ENCODE measurements at regions not wholly inside any gene's neighbourhood (a gene's known extent, or its start where the extent isn't known, plus 50 kb on each side); places are given as distances from the start of the nearest gene placed in this dataset.
"Not testable (repeated sequence)": the region's sequence is repeated elsewhere in the genome, so short reads cannot be mapped to it uniquely, and the experiment has no call there.

GRCh38 chr3:163518065-163518464 is 1560.2 kb downstream of the SI start:
- no peak for DNase-seq

DNA sequence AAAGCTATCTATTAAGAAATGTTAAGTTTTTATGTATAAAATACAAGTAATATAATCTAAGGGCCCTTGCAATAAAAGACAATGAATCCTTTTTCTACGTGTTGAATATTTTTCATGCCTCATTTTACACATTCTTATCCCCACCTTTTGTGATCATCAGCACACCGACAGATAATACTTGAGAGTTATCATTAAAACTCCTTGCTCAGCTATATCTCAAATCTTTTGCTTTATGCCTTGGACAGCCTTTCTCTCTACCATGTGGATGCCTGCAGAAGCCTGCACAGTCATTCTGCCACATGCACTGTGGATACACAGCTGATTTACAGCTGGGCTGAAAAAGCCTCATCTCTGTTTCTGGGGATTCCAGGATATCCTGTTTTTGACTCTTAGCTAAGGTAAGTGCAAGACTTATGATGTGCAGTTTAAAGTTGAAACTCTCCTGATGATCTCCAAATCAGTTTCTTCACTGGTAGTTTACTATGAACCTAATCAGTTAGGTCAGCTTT is 1565.1 kb downstream of the SI start:
- DNase-seq: no peak

GRCh38 chr3:163508206-163508605 is 1570.1 kb downstream of the SI start:
- no peak for DNase-seq

GRCh38 chr3:163504974-163505373 is 1573.3 kb downstream of the SI start:
- no peak for DNase-seq

DNA sequence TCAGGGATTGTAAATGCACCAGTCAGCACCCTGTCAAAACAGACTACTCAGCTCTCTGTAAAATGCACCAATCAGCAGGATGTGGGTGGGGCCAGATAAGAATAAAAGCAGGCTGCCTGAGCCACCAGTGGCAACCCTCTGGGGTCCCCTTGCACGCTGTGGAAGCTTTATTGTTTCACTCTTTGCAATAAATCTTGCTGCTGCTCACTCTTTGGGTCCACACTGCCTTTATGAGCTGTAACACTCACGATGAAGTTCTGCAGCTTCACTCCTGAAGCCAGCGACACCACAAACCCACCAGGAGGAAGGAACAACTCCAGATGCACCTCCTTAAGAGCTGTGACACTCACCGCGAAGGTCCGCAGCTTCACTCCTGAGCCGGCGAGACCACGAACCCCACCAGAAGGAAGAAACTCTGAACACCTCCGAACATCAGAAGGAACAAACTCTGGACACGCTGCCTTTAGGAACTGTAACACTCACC is 1578.5 kb downstream of the SI start:
- DNase-seq: not testable (repeated sequence)

GRCh38 chr3:163498842-163499735 is 1579.2 kb downstream of the SI start:
- not testable (repeated sequence) for DNase-seq

DNA sequence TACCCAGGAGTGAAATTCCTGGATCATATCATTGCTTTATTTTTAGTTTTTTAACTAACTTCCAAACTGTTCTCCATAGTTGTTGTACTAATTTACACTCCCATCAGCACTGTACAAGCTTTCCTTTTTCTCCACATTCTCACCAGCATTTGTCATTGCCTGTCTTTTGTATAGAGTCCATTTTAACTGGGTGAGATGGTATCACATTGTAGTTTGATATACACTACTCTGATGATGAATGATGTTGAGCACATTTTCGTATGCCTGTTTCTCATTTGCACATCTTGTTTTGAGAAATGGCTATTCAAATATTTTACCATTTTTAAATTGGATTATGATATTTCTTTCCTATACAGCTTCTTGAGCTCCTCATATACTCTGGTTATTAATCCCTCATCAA is 1586.6 kb downstream of the SI start:
- DNase-seq: no peak

- no peak for DNase-seq
These were observed 1588.2 kb downstream of the SI start for GRCh38 chr3:163490119-163490518.

GRCh38 chr3:163482695-163483094 is 1595.6 kb downstream of the SI start:
- no peak for DNase-seq

GRCh38 chr3:163481738-163482137 is 1596.6 kb downstream of the SI start:
- DNase-seq: no peak

DNA sequence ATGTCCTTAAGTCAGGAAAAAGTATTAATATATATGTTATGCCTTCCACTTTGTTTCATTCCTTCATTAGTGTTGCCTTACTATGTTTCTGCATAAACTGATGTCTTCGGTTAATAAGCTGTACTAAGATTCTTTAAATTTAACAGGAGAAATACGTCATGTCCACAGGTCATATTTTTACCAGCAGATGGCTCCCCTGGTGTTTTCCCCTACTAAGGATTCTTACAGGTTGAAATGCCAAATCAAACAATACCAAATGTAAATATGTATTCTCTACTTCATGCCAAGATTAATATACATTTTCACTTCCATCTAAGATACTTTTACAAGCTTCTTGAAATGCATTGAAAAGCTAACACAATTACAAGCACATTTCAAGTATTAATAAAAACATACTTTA is 1602.1 kb downstream of the SI start:
- peak; percentile 13 for DNase-seq

DNA sequence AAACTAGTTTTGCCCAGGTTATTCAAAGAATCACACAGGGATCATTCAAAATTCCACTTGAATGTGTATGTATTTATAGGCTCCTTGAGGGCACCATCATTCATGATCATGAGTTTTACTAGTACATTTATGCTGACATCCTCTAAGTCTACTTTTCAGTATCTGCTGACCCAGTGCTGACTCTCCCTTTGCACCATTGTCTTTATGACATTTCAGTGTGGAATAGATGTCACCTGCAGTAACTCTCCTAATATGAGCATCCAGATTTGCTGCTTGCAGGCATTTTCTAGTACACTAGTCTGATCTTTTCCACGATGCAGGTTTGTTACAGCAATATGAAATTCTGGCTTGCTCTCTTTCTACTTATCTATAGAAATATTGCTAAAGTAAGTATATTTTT is 1603.5 kb downstream of the SI start:
- no peak for DNase-seq

DNA sequence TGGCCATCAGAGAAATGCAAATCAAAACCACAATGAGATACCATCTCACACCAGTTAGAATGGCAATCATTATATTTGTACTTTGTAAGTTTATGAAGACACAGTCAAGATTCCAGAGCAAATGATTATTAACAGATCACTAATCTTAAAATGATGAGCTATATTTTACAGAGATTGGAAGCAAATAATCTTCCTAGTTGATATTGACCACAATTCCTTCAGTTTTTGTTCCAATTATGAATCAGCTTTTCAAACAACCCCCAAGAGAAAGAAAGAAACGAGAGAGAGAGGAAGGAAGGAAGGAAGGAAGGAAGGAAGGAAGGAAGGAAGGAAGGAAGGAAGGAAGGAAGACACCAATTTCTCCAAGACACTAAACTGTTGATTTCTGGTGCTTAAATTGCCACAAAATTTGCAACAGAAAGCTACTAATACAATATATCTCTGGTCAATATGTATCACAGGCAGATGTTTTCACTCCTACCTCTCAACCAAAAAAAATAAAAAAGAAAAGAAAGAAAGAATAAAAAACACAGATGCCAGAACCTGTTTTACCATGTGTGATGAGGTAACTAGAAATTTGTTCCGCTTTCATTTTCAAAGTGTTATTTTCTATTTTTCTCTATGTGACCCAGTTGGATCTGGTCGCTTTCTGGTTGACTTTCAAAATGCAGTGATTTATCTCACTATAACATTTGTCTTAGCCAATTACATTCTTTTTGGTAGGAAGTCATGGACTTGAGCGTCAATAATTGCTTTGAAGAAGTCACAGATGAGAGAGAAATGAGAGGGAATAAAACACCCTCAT is 1609.6 kb downstream of the SI start:
- DNase-seq: no peak

- no peak for DNase-seq
These were observed 1615.8 kb downstream of the SI start for GRCh38 chr3:163462446-163462845.

GRCh38 chr3:163450698-163451097 is 1627.6 kb downstream of the SI start:
- DNase-seq: no peak

- DNase-seq: no peak
These were observed 1639.5 kb downstream of the SI start for GRCh38 chr3:163438760-163439159.

GRCh38 chr3:163422671-163423070 is 1655.6 kb downstream of the SI start:
- no peak for DNase-seq

GRCh38 chr3:163391407-163392181 is 1686.7 kb downstream of the SI start:
- DNase-seq: no peak

DNA sequence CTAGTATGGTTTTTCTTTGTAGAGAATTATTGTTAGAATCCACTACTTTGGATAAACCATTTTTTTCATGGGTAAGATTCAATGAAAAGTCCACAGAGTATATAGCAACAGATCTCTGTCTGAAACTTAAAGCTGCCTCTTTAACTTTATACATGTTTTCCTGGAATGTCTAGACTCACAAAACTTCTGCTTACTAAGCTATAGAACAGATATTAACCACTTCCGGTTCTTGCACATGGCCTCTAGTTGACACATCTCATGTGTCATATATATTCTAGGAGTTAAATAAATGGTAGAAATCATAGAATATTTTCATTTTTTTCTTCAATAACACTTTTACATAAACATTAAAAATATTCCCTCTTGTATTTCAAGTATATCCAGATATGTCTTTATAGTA is 1693.9 kb downstream of the SI start:
- DNase-seq: no peak

DNA sequence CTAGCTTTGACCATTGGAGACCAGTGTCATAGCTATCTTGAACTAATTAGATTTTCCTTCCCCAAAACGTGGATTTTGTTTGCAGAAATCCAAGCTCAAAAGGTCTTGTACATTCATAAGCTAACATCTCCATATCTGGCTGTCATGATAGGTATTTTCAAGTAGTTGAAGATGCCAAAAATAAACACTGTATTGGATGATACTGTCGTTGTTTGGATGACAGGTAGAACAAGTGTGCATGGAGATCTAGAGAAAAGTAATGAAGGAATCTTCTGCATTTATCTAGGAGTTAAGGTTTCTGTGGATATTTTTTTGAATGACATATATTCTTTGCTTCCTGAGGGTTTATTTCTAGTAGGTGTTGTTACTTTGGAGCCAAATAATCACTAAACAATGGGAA is 1696.1 kb downstream of the SI start:
- no peak for DNase-seq

DNA sequence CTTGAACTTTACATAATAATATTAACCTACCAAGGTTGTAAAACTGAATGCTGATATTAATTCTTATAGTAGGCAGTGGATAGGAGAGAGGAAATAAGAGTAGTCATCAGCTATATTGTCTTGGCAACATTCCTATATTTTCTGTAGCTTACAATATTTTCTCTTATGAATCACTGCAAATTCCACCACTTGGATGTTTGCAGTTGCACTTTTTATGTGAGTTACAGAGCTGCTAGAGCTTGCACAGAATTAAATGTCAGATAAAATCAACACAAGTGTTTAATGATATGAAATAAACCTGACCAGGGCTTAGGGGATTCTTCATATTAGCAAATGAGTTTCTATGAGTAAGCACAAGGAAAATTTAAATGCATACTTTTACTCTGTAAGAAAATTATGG is 1710.1 kb downstream of the SI start:
- DNase-seq: no peak

- no peak for DNase-seq
These were observed 1713.6 kb downstream of the SI start for GRCh38 chr3:163364717-163365116.

GRCh38 chr3:163362151-163362550 is 1716.1 kb downstream of the SI start:
- no peak for DNase-seq
